ENCODE measurements at regions not wholly inside any gene's neighbourhood (a gene's known extent, or its start where the extent isn't known, plus 50 kb on each side); places are given as distances from the start of the nearest gene placed in this dataset.
A peak's percentile ranks its signal among the peaks of the same experiment; 100 is the strongest.

- TF ChIP-seq KAT7 (CRISPR knock-in tag; IDR thresholded peaks at IDR 0.05; ENCODE audit: borderline replicate concordance) (no peak), KDM6A (CRISPR knock-in tag; IDR thresholded peaks at IDR 0.05; ENCODE audit: low read depth) (no peak), SATB2 (CRISPR knock-in tag; IDR thresholded peaks at IDR 0.05) (no peak), ZNF639 (CRISPR knock-in tag; conservative IDR thresholded peaks at IDR 0.05) (no peak), AGO1 (IDR thresholded peaks at IDR 0.05; ENCODE audit: low read depth, low read length, poor library complexity, severe bottlenecking) (no peak), NFE2L2 (IDR thresholded peaks at IDR 0.05; ENCODE audit: low read length) (no peak), ZNF432 (CRISPR knock-in tag; IDR thresholded peaks at IDR 0.05; ENCODE audit: borderline replicate concordance) (no peak), ARNT (IDR thresholded peaks at IDR 0.05) (no peak), TFAP4 (IDR thresholded peaks at IDR 0.05; ENCODE audit: borderline replicate concordance, low read depth) (peak; percentile 73; the same call in 1 of the 2 replicates)
These were observed 95.8 kb upstream of the MAP4K3 start (continued) for GRCh38 chr2:39532933-39533332.

GRCh38 chr2:39534095-39534711 is 97.1 kb upstream of the MAP4K3 start:
- no peaks in the 10 kb centered on the region for H3K79me2 ChIP-seq (ENCODE audit: insufficient read depth, low read length)
- no peaks in the 10 kb centered on the region for H3K27me3 ChIP-seq (ENCODE audit: control insufficient read depth in 1 of 2, insufficient read depth in 2 of 2, low read length in 2 of 2)
- H3K4me2 ChIP-seq (ENCODE audit: low read depth, low read length), result no peak overlapping the region
- H2AFZ ChIP-seq (ENCODE audit: low read length), result no peak overlapping the region
- DNase-seq (ENCODE audit: low spot score) (peak; percentile 39), FAIRE-seq (no peak), ATAC-seq (peak; percentile 63; the same call in 2 of the 3 replicates)
- in situ Hi-C loops (cut with HindIII; ENCODE audit: extremely low pct_ligation_motif_present, low pct_unique_long_range_greater_than_20kb) (no loop called here), intact Hi-C loops (cut with micrococcal nuclease; ENCODE audit: unreplicated experiment) (no loop called here)
- H3K9me3 ChIP-seq (ENCODE audit: low read length), result no peaks in the 10 kb centered on the region
- H3K4me3 ChIP-seq (replicated peaks in 1 of 3; ENCODE audit: insufficient read depth in 1 of 3, low read depth in 2 of 3, low read length in 3 of 3), result no peak overlapping the region
- no peaks in the 10 kb centered on the region for H4K20me1 ChIP-seq (ENCODE audit: insufficient read depth, low read length)
- TF ChIP-seq YY1 (IDR thresholded peaks at IDR 0.05; ENCODE audit: insufficient read depth, insufficient replicate concordance, low read depth, low read length) (no peak), SOX13 (IDR thresholded peaks at IDR 0.05) (no peak), SOX13 (CRISPR knock-in tag; conservative IDR thresholded peaks at IDR 0.05 in 1 of 2, IDR thresholded peaks at IDR 0.05 in 1 of 2) (peak in 1 of 2 experiments; percentile 23; a peak in 1 of 4 replicates)
- H3K9ac ChIP-seq (ENCODE audit: insufficient read depth, low read depth, low read length), result no peak overlapping the region
- peaks cover 48% of the 10 kb centered on the region for H3K4me1 ChIP-seq (ENCODE audit: insufficient read depth, low read length)
- CTCF ChIA-PET (ENCODE audit: low intra/inter-chr PET ratio, low total read pairs), result no interaction called here
- BruUV-seq (replicated peaks), result no TSS peak
- H3K27ac ChIP-seq (ENCODE audit: extremely low read length, insufficient read depth, low read length), result no peak overlapping the region
- WGBS (ENCODE audit: low lambda C conversion rate), result 82% methylated on average over 4 of the region's 4 CpGs
- POLR2A ChIA-PET, result interaction anchor here (1.2 kb wide), 1 partner anchor 97 kb away, joined by 3 read pairs; no protein-coding TSS in a partner anchor
- peaks cover 2 to 3% of the 10 kb centered on the region in 2 experiments; a peak in 3 of 5 replicates for H3K36me3 ChIP-seq (replicated peaks in 1 of 2; ENCODE audit: control insufficient read depth in 1 of 2, insufficient read depth in 2 of 2, low read length in 2 of 2)
